ENCODE measurements at regions not wholly inside any gene's neighbourhood (a gene's known extent, or its start where the extent isn't known, plus 50 kb on each side); places are given as distances from the start of the nearest gene placed in this dataset.

- TF ChIP-seq CTCF (IDR thresholded peaks at IDR 0.05) = no peak
- Histone ChIP-seq H3K27ac (no peak overlapping the region), H3K4me1 (no peaks in the 10 kb centered on the region), H3K27me3 (ENCODE audit: control insufficient read depth, insufficient read depth, low read length) (no peaks in the 10 kb centered on the region), H3K4me3 (ENCODE audit: low read depth, low read length) (no peak overlapping the region), H3K4me2 (ENCODE audit: low read length) (no peak overlapping the region), H3K79me2 (no peaks in the 10 kb centered on the region), H3K9me3 (ENCODE audit: control insufficient read depth, low read length) (no peaks in the 10 kb centered on the region), H3K9ac (no peak overlapping the region), H2AFZ (no peak overlapping the region), H3K36me3 (ENCODE audit: control insufficient read depth, insufficient read depth, low read length) (no peaks in the 10 kb centered on the region)
Observed at GRCh38 chrX:9146657-9147056, 112.7 kb upstream of the FAM9B start.

DNA sequence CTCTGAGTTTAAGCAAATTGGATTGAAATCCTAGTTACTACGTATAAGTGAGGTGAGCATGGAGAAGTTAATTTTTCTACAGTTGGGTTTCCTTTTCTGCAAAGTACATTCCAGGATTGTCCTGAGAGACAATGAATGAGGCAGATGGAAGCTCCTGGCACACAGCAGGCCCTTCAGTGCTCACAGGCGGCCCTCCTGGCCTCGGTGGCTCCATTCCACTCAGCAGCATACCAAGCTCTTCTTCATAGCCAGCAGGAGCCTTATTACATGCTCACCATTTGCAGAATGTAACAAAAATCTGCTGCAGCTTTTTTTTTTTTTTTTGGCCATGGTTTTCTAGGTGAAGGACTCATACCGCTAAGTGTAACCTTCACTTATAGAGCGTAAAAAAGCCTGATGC is 113.2 kb upstream of the FAM9B start:
- no peaks in the 10 kb centered on the region for H3K27me3 ChIP-seq (ENCODE audit: control insufficient read depth, insufficient read depth, low read length)
- no peak overlapping the region for H3K4me3 ChIP-seq (ENCODE audit: low read depth, low read length)
- H3K79me2 ChIP-seq = no peaks in the 10 kb centered on the region
- no peak overlapping the region for H2AFZ ChIP-seq
- H3K4me2 ChIP-seq (ENCODE audit: low read length) = no peak overlapping the region
- H3K4me1 ChIP-seq = no peaks in the 10 kb centered on the region
- no peaks in the 10 kb centered on the region for H3K36me3 ChIP-seq (ENCODE audit: control insufficient read depth, insufficient read depth, low read length)
- no peak overlapping the region for H3K9ac ChIP-seq
- TF ChIP-seq CTCF (IDR thresholded peaks at IDR 0.05) = no peak
- no peaks in the 10 kb centered on the region for H3K9me3 ChIP-seq (ENCODE audit: control insufficient read depth, low read length)
- no peak overlapping the region for H3K27ac ChIP-seq

GRCh38 chrX:9147726-9148125 is 113.8 kb upstream of the FAM9B start:
- Histone ChIP-seq H3K4me3 (ENCODE audit: low read depth, low read length) (no peak overlapping the region), H3K9me3 (ENCODE audit: control insufficient read depth, low read length) (no peaks in the 10 kb centered on the region), H3K9ac (no peak overlapping the region), H3K79me2 (no peaks in the 10 kb centered on the region), H2AFZ (no peak overlapping the region), H3K4me2 (ENCODE audit: low read length) (no peak overlapping the region), H3K36me3 (ENCODE audit: control insufficient read depth, insufficient read depth, low read length) (no peaks in the 10 kb centered on the region), H3K27ac (no peak overlapping the region), H3K27me3 (ENCODE audit: control insufficient read depth, insufficient read depth, low read length) (no peaks in the 10 kb centered on the region), H3K4me1 (no peaks in the 10 kb centered on the region)
- TF ChIP-seq CTCF (IDR thresholded peaks at IDR 0.05) = no peak

DNA sequence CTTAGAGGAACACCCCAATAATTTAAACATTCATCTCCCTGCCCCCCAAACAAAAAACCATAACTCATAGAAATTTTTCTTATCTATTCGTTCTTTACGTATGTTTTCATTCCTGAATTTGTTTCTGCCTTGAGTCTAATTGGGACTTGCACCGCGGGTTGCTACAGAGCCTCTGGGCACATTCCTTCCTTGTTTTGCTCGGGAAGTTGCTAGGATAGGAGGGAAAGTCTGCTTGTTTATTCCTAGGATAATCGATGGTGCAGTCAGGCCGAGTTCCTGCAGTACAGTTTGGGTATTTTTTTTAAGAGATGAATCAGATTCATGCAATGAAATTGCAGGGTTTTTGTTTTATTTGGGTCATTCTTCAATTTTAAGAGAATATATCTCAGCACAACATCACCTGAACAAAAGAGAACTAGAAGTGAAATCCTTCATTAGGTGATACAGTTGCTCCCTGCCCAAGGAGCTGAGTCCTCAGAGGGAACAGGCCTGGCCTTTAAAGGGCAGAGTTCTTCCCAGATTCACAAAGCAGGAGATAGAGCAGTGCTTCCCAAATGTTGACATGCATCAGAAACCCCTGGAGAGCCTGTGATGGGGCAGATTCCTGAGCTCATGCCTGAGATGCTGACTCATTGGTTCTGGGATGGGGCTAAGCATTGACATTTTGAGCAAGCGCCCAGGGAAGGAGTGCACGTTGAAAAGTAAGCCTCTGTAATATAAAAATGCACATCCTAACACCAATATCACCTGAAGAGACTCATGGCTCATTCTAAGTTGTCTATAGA is 114.9 kb upstream of the FAM9B start:
- Histone ChIP-seq H3K27ac (no peak overlapping the region), H3K79me2 (no peaks in the 10 kb centered on the region)

More for the DNA sequence above, 114.9 kb upstream of the FAM9B start:
- no peak overlapping the region for H3K4me3 ChIP-seq (ENCODE audit: low read depth, low read length)
- H3K4me1 ChIP-seq = no peaks in the 10 kb centered on the region
- no peak overlapping the region for H3K9ac ChIP-seq
- TF ChIP-seq CTCF (IDR thresholded peaks at IDR 0.05) = no peak
- H3K36me3 ChIP-seq (ENCODE audit: control insufficient read depth, insufficient read depth, low read length) = no peaks in the 10 kb centered on the region
- H2AFZ ChIP-seq = no peak overlapping the region
- H3K27me3 ChIP-seq (ENCODE audit: control insufficient read depth, insufficient read depth, low read length) = no peaks in the 10 kb centered on the region
- no peak overlapping the region for H3K4me2 ChIP-seq (ENCODE audit: low read length)
- no peaks in the 10 kb centered on the region for H3K9me3 ChIP-seq (ENCODE audit: control insufficient read depth, low read length)

Data from parathyroid adenoma (tissue), 2 donors.